ENCODE measurements at regions not wholly inside any gene's neighbourhood (a gene's known extent, or its start where the extent isn't known, plus 50 kb on each side); places are given as distances from the start of the nearest gene placed in this dataset.
"Not testable (repeated sequence)": the region's sequence is repeated elsewhere in the genome, so short reads cannot be mapped to it uniquely, and the experiment has no call there.

DNA sequence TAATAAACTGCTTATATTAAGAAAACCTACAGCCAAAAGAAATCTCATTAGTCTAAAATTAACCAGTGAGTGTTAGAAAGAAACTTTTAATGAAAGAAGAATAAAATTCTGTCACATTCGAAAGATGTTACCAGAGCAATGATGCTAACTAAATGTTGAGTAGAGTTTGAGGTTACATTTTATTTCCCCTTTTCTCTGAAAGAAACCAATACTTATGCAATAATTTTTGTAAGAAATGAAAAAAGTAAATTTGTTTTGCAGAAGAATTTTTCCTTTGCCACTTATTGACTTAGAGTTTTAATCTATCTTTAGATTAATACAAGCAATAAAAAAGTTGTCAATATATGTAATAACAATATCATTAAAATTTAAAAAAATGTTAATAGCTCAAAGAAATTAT is 574.0 kb upstream of the GALNTL6 start:
- H3K9ac ChIP-seq (ENCODE audit: control insufficient read depth, extremely low read depth, insufficient read depth, low read length), result no peak overlapping the region
- H3K4me2 ChIP-seq (ENCODE audit: control insufficient read depth, extremely low read depth, insufficient read depth, low read depth, low read length), result no peak overlapping the region
- no peak for FAIRE-seq
- no peaks in the 10 kb centered on the region for H3K9me1 ChIP-seq (ENCODE audit: control insufficient read depth, extremely low read depth, insufficient read depth, low read length)
- H3K36me3 ChIP-seq (ENCODE audit: control insufficient read depth in 2 of 2, extremely low read depth in 1 of 2, insufficient read depth in 2 of 2, low read length in 2 of 2), result no peaks in the 10 kb centered on the region
- DNase-seq (ENCODE audit: low read depth, low spot score), result no peak
- dilution Hi-C loops (cut with MboI; ENCODE audit: extremely low pct_ligation_motif_present, low sequenced_read_pairs), result no loop called here
- no peaks in the 10 kb centered on the region for H3K9me3 ChIP-seq (ENCODE audit: control insufficient read depth, low read depth, low read length)
- no peaks in the 10 kb centered on the region for H3K4me1 ChIP-seq (ENCODE audit: control insufficient read depth, extremely low read depth, insufficient read depth, low read length)
- no peaks in the 10 kb centered on the region for H3K79me2 ChIP-seq (ENCODE audit: control insufficient read depth, insufficient read depth, low read length)
- H3K27me3 ChIP-seq (ENCODE audit: control insufficient read depth, extremely low read depth, insufficient read depth, low read length), result no peaks in the 10 kb centered on the region
- TF ChIP-seq CTCF (optimal IDR thresholded peaks at IDR 0.05 in 1 of 3, IDR thresholded peaks at IDR 0.05 in 1 of 3, conservative IDR thresholded peaks at IDR 0.05 in 1 of 3; ENCODE audit: extremely low read depth in 1 of 3, insufficient read depth in 2 of 3, low read length in 3 of 3), result no peak
- TF ChIP-seq EZH2 (IDR thresholded peaks at IDR 0.05; ENCODE audit: low read length), result no peak
- no peak overlapping the region for H3K27ac ChIP-seq (ENCODE audit: control insufficient read depth, insufficient read depth, low read length)
- H4K20me1 ChIP-seq (ENCODE audit: control insufficient read depth, extremely low read depth, insufficient read depth, low read length), result no peaks in the 10 kb centered on the region
- no peak overlapping the region for H2AFZ ChIP-seq (ENCODE audit: control insufficient read depth, low read length)
- no peak overlapping the region for H3K4me3 ChIP-seq (ENCODE audit: control insufficient read depth in 2 of 3, extremely low read depth in 1 of 3, insufficient read depth in 2 of 3, low read depth in 1 of 3, low read length in 3 of 3)

- H3K27me3 ChIP-seq (ENCODE audit: control insufficient read depth, extremely low read depth, insufficient read depth, low read length), result no peaks in the 10 kb centered on the region
- no peak overlapping the region for H2AFZ ChIP-seq (ENCODE audit: control insufficient read depth, low read length)
- H3K36me3 ChIP-seq (ENCODE audit: control insufficient read depth in 2 of 2, extremely low read depth in 1 of 2, insufficient read depth in 2 of 2, low read length in 2 of 2), result no peaks in the 10 kb centered on the region
- no peaks in the 10 kb centered on the region for H3K4me1 ChIP-seq (ENCODE audit: control insufficient read depth, extremely low read depth, insufficient read depth, low read length)
- dilution Hi-C loops (cut with MboI; ENCODE audit: extremely low pct_ligation_motif_present, low sequenced_read_pairs), result no loop called here
- no peaks in the 10 kb centered on the region for H3K9me1 ChIP-seq (ENCODE audit: control insufficient read depth, extremely low read depth, insufficient read depth, low read length)
- no peak overlapping the region for H3K4me2 ChIP-seq (ENCODE audit: control insufficient read depth, extremely low read depth, insufficient read depth, low read depth, low read length)
- no peaks in the 10 kb centered on the region for H3K9me3 ChIP-seq (ENCODE audit: control insufficient read depth, low read depth, low read length)
- no peak overlapping the region for H3K9ac ChIP-seq (ENCODE audit: control insufficient read depth, extremely low read depth, insufficient read depth, low read length)
- H3K79me2 ChIP-seq (ENCODE audit: control insufficient read depth, insufficient read depth, low read length), result no peaks in the 10 kb centered on the region
- DNase-seq (ENCODE audit: low read depth, low spot score) (no peak), FAIRE-seq (no peak)
- no peak for TF ChIP-seq EZH2 (IDR thresholded peaks at IDR 0.05; ENCODE audit: low read length)
- no peak for TF ChIP-seq CTCF (optimal IDR thresholded peaks at IDR 0.05 in 1 of 3, IDR thresholded peaks at IDR 0.05 in 1 of 3, conservative IDR thresholded peaks at IDR 0.05 in 1 of 3; ENCODE audit: extremely low read depth in 1 of 3, insufficient read depth in 2 of 3, low read length in 3 of 3)
- H3K4me3 ChIP-seq (ENCODE audit: control insufficient read depth in 2 of 3, extremely low read depth in 1 of 3, insufficient read depth in 2 of 3, low read depth in 1 of 3, low read length in 3 of 3), result no peak overlapping the region
- no peak overlapping the region for H3K27ac ChIP-seq (ENCODE audit: control insufficient read depth, insufficient read depth, low read length)
- no peaks in the 10 kb centered on the region for H4K20me1 ChIP-seq (ENCODE audit: control insufficient read depth, extremely low read depth, insufficient read depth, low read length)
These were observed 577.7 kb upstream of the GALNTL6 start for GRCh38 chr4:171235521-171235920.

DNA sequence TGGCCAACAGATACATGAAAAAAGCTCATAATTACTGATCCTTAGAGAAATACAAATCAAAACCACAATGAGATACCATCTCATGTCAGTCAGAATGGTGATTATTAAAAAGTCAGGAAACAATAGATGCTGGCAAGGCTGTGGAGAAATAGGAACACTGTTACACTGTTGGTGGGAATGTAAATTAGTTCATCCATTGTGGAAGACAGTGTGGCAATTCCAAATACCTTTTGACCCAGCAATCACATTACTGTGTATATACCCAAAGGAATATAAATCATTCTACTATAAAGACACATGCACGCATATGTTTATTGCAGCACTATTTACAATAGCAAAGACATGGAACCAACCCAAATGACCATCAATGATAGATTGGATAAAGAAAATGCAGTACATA is 583.9 kb upstream of the GALNTL6 start:
- H3K27ac ChIP-seq (ENCODE audit: control insufficient read depth, insufficient read depth, low read length); H3K9me1 ChIP-seq (ENCODE audit: control insufficient read depth, extremely low read depth, insufficient read depth, low read length); dilution Hi-C loops (cut with MboI; ENCODE audit: extremely low pct_ligation_motif_present, low sequenced_read_pairs); H3K79me2 ChIP-seq (ENCODE audit: control insufficient read depth, insufficient read depth, low read length); FAIRE-seq; H3K4me3 ChIP-seq (ENCODE audit: control insufficient read depth in 2 of 3, extremely low read depth in 1 of 3, insufficient read depth in 2 of 3, low read depth in 1 of 3, low read length in 3 of 3); H3K9me3 ChIP-seq (ENCODE audit: control insufficient read depth, low read depth, low read length); H3K4me1 ChIP-seq (ENCODE audit: control insufficient read depth, extremely low read depth, insufficient read depth, low read length); H3K27me3 ChIP-seq (ENCODE audit: control insufficient read depth, extremely low read depth, insufficient read depth, low read length); H3K9ac ChIP-seq (ENCODE audit: control insufficient read depth, extremely low read depth, insufficient read depth, low read length); H3K36me3 ChIP-seq (ENCODE audit: control insufficient read depth in 2 of 2, extremely low read depth in 1 of 2, insufficient read depth in 2 of 2, low read length in 2 of 2); H4K20me1 ChIP-seq (ENCODE audit: control insufficient read depth, extremely low read depth, insufficient read depth, low read length); DNase-seq (ENCODE audit: low read depth, low spot score); H2AFZ ChIP-seq (ENCODE audit: control insufficient read depth, low read length); H3K4me2 ChIP-seq (ENCODE audit: control insufficient read depth, extremely low read depth, insufficient read depth, low read depth, low read length): not testable (repeated sequence)
